ENCODE measurements at regions not wholly inside any gene's neighbourhood (a gene's known extent, or its start where the extent isn't known, plus 50 kb on each side); places are given as distances from the start of the nearest gene placed in this dataset.

- no peak for DNase-seq (ENCODE audit: low spot score)
Measured at GRCh38 chr6:91465393-91465792, 878.5 kb upstream of the MAP3K7 start.

- no peak for DNase-seq (ENCODE audit: low spot score)
Measured at GRCh38 chr6:91464718-91465117, 877.8 kb upstream of the MAP3K7 start.

DNA sequence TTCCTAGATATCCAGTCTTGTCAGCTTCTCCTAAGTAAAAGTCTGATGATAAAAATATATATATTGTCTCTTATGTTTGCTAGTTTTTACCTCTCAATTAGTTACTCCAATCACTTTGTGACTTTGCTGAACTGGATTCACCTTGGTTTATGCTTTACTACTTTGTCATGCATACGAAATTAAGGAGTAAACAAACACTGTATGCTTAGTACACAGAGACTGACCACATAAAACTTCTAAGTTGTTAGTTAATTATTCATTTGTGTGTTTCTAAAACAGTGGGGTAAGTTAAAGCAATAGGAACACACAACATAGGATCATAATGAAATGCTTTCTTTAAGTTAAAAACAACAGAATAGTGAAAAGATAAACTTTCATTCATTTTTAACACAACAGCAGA is 877.3 kb upstream of the MAP3K7 start:
- DNase-seq (ENCODE audit: low spot score): no peak

DNA sequence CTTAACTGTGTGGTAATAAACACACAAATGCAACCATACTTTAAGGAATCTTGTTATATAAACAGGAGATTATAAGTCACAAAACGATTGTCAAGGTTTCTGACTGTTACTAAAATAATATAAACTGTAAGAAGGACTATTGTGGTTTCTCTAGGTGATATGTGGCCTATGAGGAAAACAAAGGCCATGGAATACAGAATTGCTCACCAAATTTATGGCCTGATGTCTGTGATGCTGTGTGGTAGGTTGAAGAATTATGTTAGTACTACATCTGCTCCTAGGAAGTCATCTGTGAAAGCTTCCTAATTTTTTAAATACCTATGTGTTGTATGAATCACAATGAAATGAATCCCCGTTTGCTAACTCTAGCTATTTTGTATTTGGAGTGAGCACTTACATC is 875.4 kb upstream of the MAP3K7 start:
- no peak for DNase-seq (ENCODE audit: low spot score)

- DNase-seq (ENCODE audit: low spot score): no peak
Measured at GRCh38 chr6:91453224-91453878, 866.5 kb upstream of the MAP3K7 start.

DNA sequence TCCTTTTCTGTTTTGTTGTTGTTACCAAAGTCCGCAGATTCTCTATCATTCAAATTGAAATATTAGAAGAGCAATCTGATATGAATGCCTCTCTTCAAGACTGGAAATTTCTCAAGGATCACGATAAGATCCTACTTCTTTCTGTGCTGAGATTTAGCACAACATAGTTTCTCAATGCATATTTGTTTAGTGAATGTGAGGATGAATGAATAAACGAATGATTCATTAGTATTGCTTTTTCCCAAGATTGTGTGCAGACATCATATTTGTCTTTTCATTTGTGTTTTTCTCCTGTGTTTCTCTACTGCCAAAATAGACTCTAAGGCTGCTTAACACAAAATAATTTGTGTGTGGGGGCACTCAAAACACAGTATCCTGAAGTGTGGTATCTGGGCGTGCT is 862.7 kb upstream of the MAP3K7 start:
- DNase-seq (ENCODE audit: low spot score): no peak

DNA sequence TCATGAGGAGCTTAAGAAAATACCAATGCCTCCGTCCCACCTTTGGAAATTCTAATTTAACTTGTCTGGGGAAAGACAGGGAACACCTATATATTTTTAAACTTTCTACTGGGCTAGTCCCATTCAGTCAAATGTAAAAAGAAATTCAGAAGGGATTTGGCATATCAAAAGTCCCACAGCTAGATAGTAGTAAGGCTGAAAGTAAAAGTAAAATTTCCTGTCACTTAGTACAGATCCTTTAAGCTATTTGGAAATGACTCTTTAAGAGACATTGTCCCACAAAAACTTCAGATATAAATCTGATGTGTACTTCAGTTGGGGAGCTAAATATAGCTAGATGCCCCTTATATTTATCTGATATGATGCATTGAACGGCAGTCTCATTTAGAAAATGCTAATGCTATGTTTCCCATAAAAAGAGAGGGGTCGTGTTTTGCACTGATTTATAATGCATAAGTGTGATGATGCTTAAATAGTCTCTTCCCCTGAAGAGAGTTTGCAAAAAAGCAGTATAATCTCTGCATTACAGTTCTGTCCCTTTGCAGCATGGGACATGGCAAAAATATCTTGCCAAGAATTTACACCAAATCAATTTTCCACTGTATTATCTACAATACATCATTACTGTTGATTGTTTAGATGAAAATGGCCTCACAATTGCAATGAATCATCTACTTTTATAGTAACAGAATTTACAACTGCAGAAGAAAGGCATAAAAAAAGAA is 860.8 kb upstream of the MAP3K7 start:
- no peak for DNase-seq (ENCODE audit: low spot score)

DNA sequence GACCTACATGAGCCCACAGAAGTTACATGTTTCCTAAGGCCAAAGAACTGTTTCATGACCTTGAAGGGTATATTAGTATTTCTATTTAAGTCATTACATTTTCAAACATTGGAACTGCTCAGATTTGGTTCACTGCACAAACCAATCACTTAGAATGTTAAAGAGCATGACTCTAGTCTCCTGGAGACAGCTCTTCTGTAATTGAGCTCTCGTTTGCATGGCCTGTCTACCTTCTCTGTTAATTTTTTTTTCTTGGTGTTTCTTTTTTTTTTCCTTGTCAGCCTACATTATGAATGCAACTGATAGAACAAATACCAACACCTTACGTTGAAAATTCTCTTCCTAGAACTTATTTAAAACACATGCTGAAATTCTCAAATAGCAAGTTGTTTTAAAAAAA is 860.2 kb upstream of the MAP3K7 start:
- DNase-seq (ENCODE audit: low spot score): no peak

GRCh38 chr6:91443405-91443804 is 856.5 kb upstream of the MAP3K7 start:
- DNase-seq (ENCODE audit: low spot score): no peak

DNA sequence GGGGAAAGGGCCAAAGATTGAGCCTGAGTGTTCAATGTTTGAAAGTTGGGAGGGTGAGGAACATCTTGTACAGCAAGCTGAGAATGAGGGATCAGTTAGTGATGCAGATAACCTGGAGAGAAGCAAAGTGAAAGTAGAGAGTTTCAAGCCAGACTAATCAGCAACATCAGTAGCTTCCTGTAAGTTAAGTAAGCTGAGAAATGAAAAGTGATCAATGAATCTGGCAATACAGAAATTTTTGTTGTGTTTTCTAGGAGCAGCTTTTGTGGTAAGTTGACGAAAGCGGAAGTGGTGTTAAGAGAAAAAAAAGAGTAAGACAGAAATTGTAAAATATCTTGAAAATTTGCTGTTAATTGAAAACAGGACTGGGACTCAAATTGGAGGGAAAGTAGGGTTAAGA is 855.5 kb upstream of the MAP3K7 start:
- DNase-seq (ENCODE audit: low spot score): no peak

GRCh38 chr6:91438570-91438969 is 851.7 kb upstream of the MAP3K7 start:
- no peak for DNase-seq (ENCODE audit: low spot score)

DNA sequence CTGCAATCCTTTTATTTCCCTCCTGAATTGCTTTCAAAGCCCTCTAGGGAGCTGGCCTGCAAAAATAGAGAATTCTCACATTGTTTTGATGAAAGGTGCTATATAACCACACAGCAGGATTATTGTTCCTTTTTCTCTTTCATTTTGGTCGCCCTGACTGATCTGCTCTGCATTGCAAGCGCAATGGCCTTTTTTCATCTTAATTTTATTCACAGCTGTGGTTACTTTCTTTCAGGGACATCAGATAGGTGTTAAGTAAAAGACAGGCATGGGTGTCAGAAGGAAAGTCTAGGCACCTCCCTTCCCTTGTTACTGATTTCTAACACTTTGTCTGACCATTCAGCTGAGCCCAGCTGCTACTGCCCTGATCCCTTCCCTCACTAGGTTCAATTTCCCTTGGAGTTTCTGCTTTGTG is 850.5 kb upstream of the MAP3K7 start:
- DNase-seq (ENCODE audit: low spot score): no peak

DNA sequence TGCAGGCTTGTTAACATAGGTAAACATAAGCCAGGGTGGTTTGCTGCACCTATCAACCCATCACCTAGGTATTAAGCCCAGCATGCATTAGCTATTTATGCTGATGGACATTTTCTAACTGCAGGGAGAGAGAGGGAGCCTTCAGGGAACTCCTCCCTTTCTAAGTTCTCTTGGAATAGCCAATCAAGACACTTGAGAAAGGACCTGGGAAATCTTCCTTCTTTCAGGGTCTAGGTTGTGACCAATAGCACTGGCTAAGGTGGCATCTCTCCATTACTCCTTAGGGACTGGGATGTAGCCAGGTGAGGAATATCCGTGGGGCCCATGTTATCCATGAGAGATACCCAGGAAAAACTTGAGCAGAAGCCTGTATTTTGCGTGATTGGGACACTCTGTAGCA is 849.6 kb upstream of the MAP3K7 start:
- DNase-seq (ENCODE audit: low spot score): no peak

- DNase-seq (ENCODE audit: low spot score): no peak
Measured at GRCh38 chr6:91435630-91436029, 848.8 kb upstream of the MAP3K7 start.

GRCh38 chr6:91434576-91434975 is 847.7 kb upstream of the MAP3K7 start:
- no peak for DNase-seq (ENCODE audit: low spot score)

DNA sequence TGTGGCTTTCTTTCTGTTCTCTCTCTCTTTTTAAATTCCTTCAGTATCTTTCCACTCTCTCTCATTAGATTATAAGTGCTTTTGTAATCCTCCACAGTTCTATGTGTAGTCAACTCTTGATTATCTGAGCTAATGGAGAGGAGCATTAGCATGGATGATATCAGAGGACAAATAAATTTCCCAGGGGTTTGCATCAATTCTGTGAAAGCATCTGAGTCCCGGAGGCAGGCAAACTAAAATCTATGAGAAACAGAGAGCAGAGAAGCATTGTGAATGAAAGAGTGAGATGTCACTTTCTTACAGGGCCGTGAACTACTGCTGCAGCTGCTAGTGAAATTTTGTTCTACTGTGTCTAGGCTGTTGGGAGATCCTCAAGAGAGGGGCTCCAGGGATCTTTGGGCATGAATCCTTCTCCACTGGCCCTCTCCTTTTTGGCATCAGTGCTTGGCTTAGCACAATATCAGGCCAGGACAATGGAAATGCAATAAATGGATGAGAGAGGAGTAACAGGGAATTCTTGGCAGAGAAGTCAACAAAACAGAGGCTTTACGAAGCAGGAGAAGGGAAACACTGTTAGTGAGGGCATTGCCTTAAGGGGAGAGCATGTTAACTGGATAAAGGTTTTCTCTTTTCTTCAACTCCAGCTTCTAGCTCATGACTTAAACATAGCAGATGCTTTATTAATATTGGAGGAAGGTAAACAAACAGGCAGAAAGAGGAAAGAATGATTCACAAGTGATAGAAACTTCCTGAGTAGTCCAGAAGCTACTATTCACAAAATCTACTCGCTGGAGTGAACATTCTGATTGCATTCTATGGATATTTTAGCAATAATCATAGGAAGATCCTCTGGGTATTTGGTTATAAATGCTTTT is 847.0 kb upstream of the MAP3K7 start:
- DNase-seq (ENCODE audit: low spot score): no peak

DNA sequence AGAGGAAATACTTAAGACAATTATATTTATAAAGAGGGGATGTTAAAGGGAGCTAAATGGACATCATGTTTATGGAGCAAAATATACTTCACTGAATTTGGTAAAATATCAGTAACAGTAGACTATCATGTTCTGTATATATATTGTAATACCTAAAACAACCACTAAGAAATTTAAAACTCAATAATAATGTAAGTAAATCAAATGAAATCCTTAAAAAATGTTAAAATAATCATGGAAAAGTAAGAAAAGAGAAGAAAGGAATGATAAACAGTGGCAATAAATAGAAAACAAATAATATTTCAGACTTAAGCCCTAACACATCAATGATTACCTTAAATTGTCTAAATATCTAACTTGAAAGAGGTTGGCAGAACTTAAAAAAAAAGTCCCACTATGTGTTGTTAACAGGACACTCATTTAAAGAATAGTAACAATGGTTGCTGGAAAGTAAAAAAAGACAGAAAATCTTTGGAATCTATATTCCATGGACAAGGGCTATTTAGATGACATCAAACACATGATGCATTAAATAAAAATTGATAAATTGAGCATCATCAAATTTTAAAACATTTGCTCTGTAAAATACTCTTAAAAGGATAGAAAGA is 842.2 kb upstream of the MAP3K7 start:
- no peak for DNase-seq (ENCODE audit: low spot score)

DNA sequence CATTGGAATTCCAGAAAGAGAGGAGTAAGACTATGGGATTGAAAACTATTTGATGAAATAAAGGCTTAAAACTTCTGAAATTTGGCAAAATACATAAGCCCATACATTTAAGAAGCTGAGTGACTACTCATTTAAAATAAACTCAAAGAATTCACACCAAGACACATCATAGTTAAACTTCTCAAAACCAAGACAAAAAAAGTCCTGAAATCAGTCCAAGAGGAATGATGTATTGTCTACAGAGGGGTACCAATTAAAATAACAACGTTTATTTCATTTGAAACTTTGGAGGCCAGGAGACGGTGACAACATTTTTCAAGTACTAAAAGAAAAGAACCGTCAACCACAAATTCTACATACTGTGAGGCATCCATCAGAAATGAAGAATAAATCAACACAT is 841.4 kb upstream of the MAP3K7 start:
- DNase-seq (ENCODE audit: low spot score): no peak

DNA sequence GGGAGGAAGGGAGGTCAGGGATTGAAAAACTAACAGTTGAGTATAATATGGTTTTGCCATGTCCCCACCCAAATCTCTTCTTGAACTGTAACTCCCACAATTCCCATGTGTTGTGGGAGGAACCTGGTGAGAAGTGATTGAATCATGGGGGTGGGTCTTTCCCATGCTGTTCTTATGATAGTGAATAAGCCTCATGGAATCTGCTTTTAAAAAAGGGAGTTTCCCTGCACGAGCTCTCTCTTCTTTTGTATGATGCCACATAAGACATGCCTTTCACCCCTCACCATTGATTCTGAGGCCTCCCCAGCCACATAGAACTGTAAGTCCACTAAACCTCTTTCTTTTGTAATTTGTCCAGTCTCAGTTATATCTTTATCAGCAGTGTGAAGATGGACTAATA is 833.4 kb upstream of the MAP3K7 start:
- DNase-seq (ENCODE audit: low spot score): no peak

GRCh38 chr6:91415031-91415605 is 828.2 kb upstream of the MAP3K7 start:
- no peak for DNase-seq (ENCODE audit: low spot score)

DNA sequence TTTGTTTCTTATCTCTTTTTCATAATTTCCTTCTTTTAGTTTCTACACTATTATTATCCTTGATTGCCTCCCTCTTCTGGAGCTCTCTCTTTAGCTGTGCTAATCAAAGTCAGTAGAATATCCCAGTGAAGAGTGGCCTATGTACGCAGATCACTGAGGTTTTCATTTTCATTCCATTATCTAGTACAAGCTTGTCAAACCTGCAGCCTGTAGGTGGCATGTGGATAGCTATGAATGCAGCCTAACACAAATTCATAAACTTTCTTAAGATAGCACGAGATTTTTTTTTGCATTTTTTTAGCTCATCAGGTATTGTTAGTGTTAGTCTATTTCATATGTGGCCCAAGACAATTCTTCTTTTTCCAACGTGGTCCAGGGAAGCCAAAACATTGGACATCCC is 825.7 kb upstream of the MAP3K7 start:
- DNase-seq (ENCODE audit: low spot score): no peak

- no peak for DNase-seq (ENCODE audit: low spot score)
Measured at GRCh38 chr6:91407706-91408105, 820.8 kb upstream of the MAP3K7 start.
